Ascending aorta (tissue), 2 donors: ENCODE measurements at regions not wholly inside any gene's neighbourhood (a gene's known extent, or its start where the extent isn't known, plus 50 kb on each side); places are given as distances from the start of the nearest gene placed in this dataset.

Experiments
- DNase-seq, 2 donors: peaks; one replicate each; pipeline ENCODE4 v3.0.0-alpha.2; 2019; ENCODE audit warnings: low spot score in 2 of 2
- H3K27ac ChIP-seq, 2 donors: fragments of 200-600 bp; sonication (generic); one replicate each; pipeline ENCODE4 v1.5.1; 2016 to 2017; ENCODE audit warnings: mild to moderate bottlenecking in 1 of 2
- H3K27me3 ChIP-seq: fragments of 200-600 bp; sonication (generic); one replicate; pipeline ENCODE4 v1.5.1; 2017
- H3K36me3 ChIP-seq, 2 donors: fragments of 200-600 bp; sonication (generic); one replicate each; pipeline ENCODE4 v1.5.1; 2016
- H3K4me1 ChIP-seq, 2 donors: fragments of 200-600 bp; sonication (generic); one replicate each; pipeline ENCODE4 v1.5.1; 2016 to 2017; ENCODE audit warnings: mild to moderate bottlenecking in 1 of 2
- H3K4me3 ChIP-seq, 2 donors: fragments of 200-600 bp; sonication (generic); one replicate each; pipeline ENCODE4 v1.5.1; 2016 to 2017; ENCODE audit warnings: mild to moderate bottlenecking in 1 of 2
- H3K9me3 ChIP-seq, 2 donors: fragments of 200-600 bp; sonication (generic); one replicate each; pipeline ENCODE4 v1.5.1; 2016
- CTCF ChIP-seq, 3 experiments: fragments of 200-600 bp in 2 of 3; fragments of 450-650 bp in 1 of 3; sonication (generic) in 2 of 3; IDR thresholded peaks; one replicate each; pipeline ENCODE4 v1.5.1; 2016 to 2019; ENCODE audit warnings: antibody characterized with exemption in 3 of 3, mild to moderate bottlenecking in 1 of 3, moderate library complexity in 1 of 3
- intact Hi-C: fragments of 100-400 bp; cut with DNase I; formaldehyde crosslinking; loops from one replicate; pipeline ENCODE4 v1.15.1; 2023

DNA sequence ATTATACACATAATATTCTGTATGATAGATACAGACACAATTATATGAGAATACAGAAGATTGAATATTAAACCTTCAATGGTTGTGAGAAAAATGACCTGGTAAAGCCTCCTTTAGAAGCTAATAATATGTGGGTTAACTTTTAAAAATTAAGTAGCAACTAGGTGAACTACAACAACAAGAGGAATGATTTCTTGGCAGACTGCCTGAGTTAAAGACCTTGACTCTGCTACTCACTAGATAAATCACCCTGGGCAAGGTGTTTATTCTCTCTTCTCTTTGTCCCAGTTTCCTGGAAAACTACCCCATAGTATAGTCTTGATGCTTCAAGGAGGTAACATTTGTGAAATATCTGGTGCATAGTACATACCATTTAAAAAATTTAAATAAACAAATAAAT, 519.6 kb upstream of the TENM4 start:
- no peaks in the 10 kb centered on the region for H3K4me1 ChIP-seq
- H3K4me3 ChIP-seq, result no peak overlapping the region
- no peaks in the 10 kb centered on the region for H3K27me3 ChIP-seq
- H3K9me3 ChIP-seq, result peaks cover 0 to 3% of the 10 kb centered on the region in 2 donors
- DNase-seq, result no peak
- no peak overlapping the region for H3K27ac ChIP-seq
- TF ChIP-seq CTCF (IDR thresholded peaks at IDR 0.05), result no peak
- no peaks in the 10 kb centered on the region for H3K36me3 ChIP-seq
- intact Hi-C loops, result no loop called here

DNA sequence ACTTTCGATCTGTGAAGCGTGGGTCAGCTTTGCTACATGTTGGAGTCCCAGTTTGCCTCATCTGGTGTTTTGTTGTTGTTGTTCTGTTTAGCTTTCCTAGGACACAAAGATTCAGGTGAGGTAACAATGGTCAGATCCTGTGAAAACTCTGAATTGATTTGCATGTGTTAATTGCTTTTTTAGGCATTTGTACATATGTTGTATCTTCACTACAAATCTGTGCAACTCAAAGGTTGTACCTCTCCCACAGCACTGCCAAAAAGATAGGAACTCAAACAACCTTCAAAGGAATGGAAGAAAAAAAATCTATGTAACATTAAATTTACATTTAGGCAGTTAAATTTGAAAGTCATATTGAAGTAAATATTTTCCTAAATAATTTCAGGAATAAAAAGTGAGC, 518.5 kb upstream of the TENM4 start:
- Histone ChIP-seq H3K4me1 (no peaks in the 10 kb centered on the region), H3K36me3 (no peaks in the 10 kb centered on the region), H3K9me3 (peaks cover 0 to 3% of the 10 kb centered on the region in 2 donors), H3K4me3 (no peak overlapping the region), H3K27ac (no peak overlapping the region), H3K27me3 (no peaks in the 10 kb centered on the region)
- DNase-seq, result no peak
- intact Hi-C loops, result no loop called here
- no peak for TF ChIP-seq CTCF (IDR thresholded peaks at IDR 0.05)

DNA sequence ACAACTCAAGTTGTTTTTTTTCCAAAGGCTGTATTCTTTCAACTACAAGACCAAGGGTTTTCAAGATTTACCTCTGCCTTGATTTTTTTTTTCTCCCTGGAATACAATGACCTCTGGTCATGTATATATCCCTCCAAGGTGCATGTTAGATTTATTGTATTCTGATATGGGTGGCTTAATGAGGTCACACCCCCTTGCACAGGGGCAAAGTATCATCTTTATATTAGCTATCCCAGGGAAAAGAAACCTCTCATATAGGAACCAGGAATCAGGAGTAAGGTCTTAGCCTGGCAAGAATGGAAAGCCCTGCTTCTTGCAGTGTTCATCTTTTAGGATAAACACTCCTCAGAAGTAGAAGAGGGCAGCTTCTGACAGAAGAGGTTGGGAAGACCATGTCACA, 516.9 kb upstream of the TENM4 start:
- no peak for DNase-seq
- H3K9me3 ChIP-seq, result peaks cover 0 to 3% of the 10 kb centered on the region in 2 donors
- intact Hi-C loops, result no loop called here
- H3K27ac ChIP-seq, result no peak overlapping the region
- no peaks in the 10 kb centered on the region for H3K36me3 ChIP-seq
- no peak overlapping the region for H3K4me3 ChIP-seq
- no peaks in the 10 kb centered on the region for H3K27me3 ChIP-seq
- no peak for TF ChIP-seq CTCF (IDR thresholded peaks at IDR 0.05)
- no peaks in the 10 kb centered on the region for H3K4me1 ChIP-seq

DNA sequence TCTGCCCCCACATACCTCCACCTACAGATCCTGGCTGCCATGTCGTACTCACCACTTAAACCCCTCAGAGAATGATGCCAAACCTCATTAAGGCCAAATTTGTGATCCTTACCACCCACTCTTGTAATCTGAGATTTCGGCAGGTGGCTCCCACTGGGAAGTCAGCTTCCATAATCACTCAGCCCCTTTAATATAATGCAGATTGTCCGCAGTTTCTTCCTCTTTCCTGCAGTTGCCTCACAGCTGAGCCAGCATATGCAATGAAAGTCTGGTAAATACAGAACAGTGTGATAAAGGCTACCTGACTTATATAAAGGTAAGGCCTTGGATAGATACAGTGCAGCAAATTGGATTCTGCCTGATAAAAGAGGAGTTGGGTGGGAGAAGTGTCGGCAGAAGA, 515.2 kb upstream of the TENM4 start:
- no peaks in the 10 kb centered on the region for H3K36me3 ChIP-seq
- no peak for DNase-seq
- no peaks in the 10 kb centered on the region for H3K4me1 ChIP-seq
- H3K27ac ChIP-seq, result no peak overlapping the region
- H3K27me3 ChIP-seq, result no peaks in the 10 kb centered on the region
- TF ChIP-seq CTCF (IDR thresholded peaks at IDR 0.05), result no peak
- H3K4me3 ChIP-seq, result no peak overlapping the region
- peaks cover 0 to 3% of the 10 kb centered on the region in 2 donors for H3K9me3 ChIP-seq
- intact Hi-C loops, result no loop called here

DNA sequence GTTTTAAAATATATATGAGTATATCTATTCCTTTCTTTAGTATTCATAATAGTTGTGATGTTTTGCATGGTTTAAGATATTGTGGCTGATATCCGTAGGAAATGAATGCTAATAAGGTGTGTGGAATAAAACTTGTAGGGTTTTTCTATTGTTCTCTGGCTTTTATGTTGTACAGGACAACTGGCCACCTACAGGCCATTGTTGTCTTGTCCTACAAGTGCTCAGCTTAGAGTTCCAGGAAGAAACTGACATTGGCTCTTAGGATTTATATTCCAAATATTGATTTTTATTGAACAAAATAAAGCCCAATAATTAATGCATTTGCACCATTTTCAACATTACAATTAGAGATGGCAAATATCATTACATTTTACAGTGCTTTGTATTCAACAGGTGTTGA, 512.8 kb upstream of the TENM4 start:
- no peaks in the 10 kb centered on the region for H3K4me1 ChIP-seq
- TF ChIP-seq CTCF (IDR thresholded peaks at IDR 0.05), result no peak
- H3K36me3 ChIP-seq, result no peaks in the 10 kb centered on the region
- intact Hi-C loops, result no loop called here
- no peak for DNase-seq
- H3K9me3 ChIP-seq, result no peaks in the 10 kb centered on the region
- H3K4me3 ChIP-seq, result no peak overlapping the region
- H3K27me3 ChIP-seq, result no peaks in the 10 kb centered on the region
- H3K27ac ChIP-seq, result no peak overlapping the region

GRCh38 chr11:79950741-79951140, 509.9 kb upstream of the TENM4 start:
- TF ChIP-seq CTCF (IDR thresholded peaks at IDR 0.05), result no peak
- no peak overlapping the region for H3K4me3 ChIP-seq
- H3K27ac ChIP-seq, result no peak overlapping the region
- no peaks in the 10 kb centered on the region for H3K4me1 ChIP-seq
- no peaks in the 10 kb centered on the region for H3K36me3 ChIP-seq
- intact Hi-C loops, result no loop called here
- DNase-seq, result no peak
- H3K9me3 ChIP-seq, result no peaks in the 10 kb centered on the region
- no peaks in the 10 kb centered on the region for H3K27me3 ChIP-seq
